NCI-H1417 treated with DMSO at 0.1 percent for 48 hours (cell line): ENCODE measurements at regions not wholly inside any gene's neighbourhood (a gene's known extent, or its start where the extent isn't known, plus 50 kb on each side); places are given as distances from the start of the nearest gene placed in this dataset.

Experiments
- DNase-seq: peaks from one replicate; lab custom pipeline; 2025; lab: John Stamatoyannopoulos, UW

GRCh38 chr21:16013570-16013969 lies 283.8 kb downstream of the USP25 start:
- DNase-seq, result no peak

- no peak for DNase-seq
Observed at GRCh38 chr21:16020878-16021277, 291.1 kb downstream of the USP25 start.

GRCh38 chr21:16022116-16022515 lies 292.3 kb downstream of the USP25 start:
- no peak for DNase-seq

- DNase-seq, result no peak
Observed at GRCh38 chr21:16022921-16023320, 293.1 kb downstream of the USP25 start.

GRCh38 chr21:16028142-16028541 lies 298.4 kb downstream of the USP25 start:
- DNase-seq, result no peak

- DNase-seq, result no peak
Observed at GRCh38 chr21:16028941-16029464, 299.2 kb downstream of the USP25 start.

GRCh38 chr21:16033193-16033592 lies 303.4 kb downstream of the USP25 start:
- DNase-seq, result no peak

- DNase-seq, result no peak
Observed at GRCh38 chr21:16034446-16035190, 304.8 kb downstream of the USP25 start.

- DNase-seq, result no peak
Observed at GRCh38 chr21:16037421-16037955, 307.7 kb downstream of the USP25 start.

- DNase-seq, result no peak
Observed at GRCh38 chr21:16040601-16041000, 310.8 kb downstream of the USP25 start.

GRCh38 chr21:16044676-16045075 lies 314.9 kb downstream of the USP25 start:
- no peak for DNase-seq

GRCh38 chr21:16046656-16047330 lies 317.0 kb downstream of the USP25 start:
- DNase-seq, result no peak

GRCh38 chr21:16047904-16048303 lies 318.1 kb downstream of the USP25 start:
- DNase-seq, result no peak

- no peak for DNase-seq
Observed at GRCh38 chr21:16055014-16055413, 325.2 kb downstream of the USP25 start.

GRCh38 chr21:16058896-16059295 lies 329.1 kb downstream of the USP25 start:
- no peak for DNase-seq

GRCh38 chr21:16059981-16060380 lies 330.2 kb downstream of the USP25 start:
- no peak for DNase-seq

- no peak for DNase-seq
Observed at GRCh38 chr21:16061194-16061593, 331.4 kb downstream of the USP25 start.

GRCh38 chr21:16069178-16070112 lies 339.7 kb downstream of the USP25 start:
- DNase-seq, result no peak

GRCh38 chr21:16070207-16070651 lies 340.4 kb downstream of the USP25 start:
- DNase-seq, result peak; percentile 67

- peak; percentile 12 for DNase-seq
Observed at GRCh38 chr21:16071092-16071491, 341.3 kb downstream of the USP25 start.

GRCh38 chr21:16071761-16072160 lies 342.0 kb downstream of the USP25 start:
- no peak for DNase-seq

GRCh38 chr21:16072221-16072620 lies 342.4 kb downstream of the USP25 start:
- no peak for DNase-seq
